Uterus (tissue), 3 donors: ENCODE measurements at regions not wholly inside any gene's neighbourhood (a gene's known extent, or its start where the extent isn't known, plus 50 kb on each side); places are given as distances from the start of the nearest gene placed in this dataset.

Experiments
- DNase-seq, 2 donors: peaks; one replicate each; pipeline ENCODE4 v3.0.0-alpha.2; 2019 to 2020
- H3K27ac ChIP-seq, 2 donors: fragments of 200-600 bp; sonication (generic); 1 replicate in 1 of 2; 2 replicates in 1 of 2; pipeline ENCODE4 v1.5.1; 2016 to 2018
- H3K27me3 ChIP-seq, 2 donors: fragments of 200-600 bp; sonication (generic); one replicate each; pipeline ENCODE4 v1.5.1; 2018 to 2019; ENCODE audit warnings: control low read depth in 1 of 2
- H3K36me3 ChIP-seq, 2 donors: fragments of 200-600 bp; sonication (generic); one replicate each; pipeline ENCODE4 v1.5.1; 2019; ENCODE audit warnings: control low read depth in 1 of 2
- H3K4me1 ChIP-seq, 2 donors: fragments of 200-600 bp; sonication (generic); one replicate each; pipeline ENCODE4 v1.5.1; 2018 to 2019; ENCODE audit warnings: control low read depth in 1 of 2
- H3K4me3 ChIP-seq, 2 donors: fragments of 200-600 bp; sonication (generic); 1 replicate in 1 of 2; 2 replicates in 1 of 2; pipeline ENCODE4 v1.5.1; 2018 to 2019; ENCODE audit warnings: mild to moderate bottlenecking in 1 of 2
- H3K9me3 ChIP-seq, 2 donors: fragments of 200-600 bp; sonication (generic); one replicate each; pipeline ENCODE4 v1.5.1; 2019; ENCODE audit warnings: control low read depth in 1 of 2
- POLR2A ChIP-seq, 2 donors: fragments of 450-650 bp; IDR thresholded peaks; one replicate each; pipeline ENCODE4 v1.6.1; 2016; ENCODE audit warnings: antibody characterized with exemption in 2 of 2, mild to moderate bottlenecking in 1 of 2, moderate library complexity in 1 of 2
- intact Hi-C: fragments of 100-400 bp; cut with DNase I; formaldehyde crosslinking; loops from one replicate; pipeline ENCODE4 v1.15.1; 2023; ENCODE audit warnings: low total_unique reads
- TF ChIP-seq, protein P1 (sequence below), 4 experiments: fragments of 200-600 bp in 2 of 4; fragments of 450-650 bp in 2 of 4; sonication (generic) in 2 of 4; IDR thresholded peaks; one replicate each; pipeline ENCODE4 v1.5.1; 2016 to 2019; ENCODE audit warnings: antibody characterized with exemption in 4 of 4, mild to moderate bottlenecking in 2 of 4, moderate library complexity in 1 of 4
- donor health status: DM: yes; HTN: yes; CAD: no.

DNA sequence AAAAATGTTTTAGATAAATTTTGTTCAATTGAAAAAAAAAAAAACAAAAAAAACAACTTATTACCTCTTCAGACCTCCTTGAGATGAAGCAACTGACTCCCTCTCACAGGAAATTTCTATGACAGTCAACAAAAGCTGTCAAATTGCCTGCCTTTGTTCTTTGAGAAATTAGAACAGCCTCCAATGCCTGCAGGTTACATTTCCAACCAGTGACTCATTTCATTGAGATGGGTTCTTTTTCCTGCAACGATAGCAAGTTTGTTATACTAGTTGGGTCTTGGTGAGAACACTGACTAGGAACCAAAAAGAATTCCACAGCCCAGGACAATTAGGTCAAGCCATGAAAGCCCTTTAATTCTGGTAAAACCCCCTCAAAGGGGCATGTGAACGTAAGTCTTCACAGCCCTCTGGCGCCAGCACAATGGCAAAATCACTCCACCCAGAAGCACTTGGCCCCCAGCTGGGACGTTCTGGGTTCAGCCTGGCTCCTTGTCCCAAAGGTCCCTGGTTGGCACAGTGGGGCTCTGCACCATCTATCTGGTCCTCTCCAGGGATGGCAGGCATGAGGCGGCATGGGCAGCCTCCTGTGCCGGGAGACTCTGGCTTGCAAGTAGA, 87.0 kb downstream of the SPP2 start:
- no peak overlapping the region for H3K27ac ChIP-seq
- no peaks in the 10 kb centered on the region for H3K36me3 ChIP-seq
- no peaks in the 10 kb centered on the region for H3K4me1 ChIP-seq
- no peaks in the 10 kb centered on the region for H3K9me3 ChIP-seq
- intact Hi-C loops, result no loop called here
- no peaks in the 10 kb centered on the region for H3K27me3 ChIP-seq
- no peak for DNase-seq
- TF ChIP-seq POLR2A (IDR thresholded peaks at IDR 0.05), result no peak
- TF ChIP-seq, protein P1, sequence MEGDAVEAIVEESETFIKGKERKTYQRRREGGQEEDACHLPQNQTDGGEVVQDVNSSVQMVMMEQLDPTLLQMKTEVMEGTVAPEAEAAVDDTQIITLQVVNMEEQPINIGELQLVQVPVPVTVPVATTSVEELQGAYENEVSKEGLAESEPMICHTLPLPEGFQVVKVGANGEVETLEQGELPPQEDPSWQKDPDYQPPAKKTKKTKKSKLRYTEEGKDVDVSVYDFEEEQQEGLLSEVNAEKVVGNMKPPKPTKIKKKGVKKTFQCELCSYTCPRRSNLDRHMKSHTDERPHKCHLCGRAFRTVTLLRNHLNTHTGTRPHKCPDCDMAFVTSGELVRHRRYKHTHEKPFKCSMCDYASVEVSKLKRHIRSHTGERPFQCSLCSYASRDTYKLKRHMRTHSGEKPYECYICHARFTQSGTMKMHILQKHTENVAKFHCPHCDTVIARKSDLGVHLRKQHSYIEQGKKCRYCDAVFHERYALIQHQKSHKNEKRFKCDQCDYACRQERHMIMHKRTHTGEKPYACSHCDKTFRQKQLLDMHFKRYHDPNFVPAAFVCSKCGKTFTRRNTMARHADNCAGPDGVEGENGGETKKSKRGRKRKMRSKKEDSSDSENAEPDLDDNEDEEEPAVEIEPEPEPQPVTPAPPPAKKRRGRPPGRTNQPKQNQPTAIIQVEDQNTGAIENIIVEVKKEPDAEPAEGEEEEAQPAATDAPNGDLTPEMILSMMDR (IDR thresholded peaks at IDR 0.05), result no peak
- no peak overlapping the region for H3K4me3 ChIP-seq

DNA sequence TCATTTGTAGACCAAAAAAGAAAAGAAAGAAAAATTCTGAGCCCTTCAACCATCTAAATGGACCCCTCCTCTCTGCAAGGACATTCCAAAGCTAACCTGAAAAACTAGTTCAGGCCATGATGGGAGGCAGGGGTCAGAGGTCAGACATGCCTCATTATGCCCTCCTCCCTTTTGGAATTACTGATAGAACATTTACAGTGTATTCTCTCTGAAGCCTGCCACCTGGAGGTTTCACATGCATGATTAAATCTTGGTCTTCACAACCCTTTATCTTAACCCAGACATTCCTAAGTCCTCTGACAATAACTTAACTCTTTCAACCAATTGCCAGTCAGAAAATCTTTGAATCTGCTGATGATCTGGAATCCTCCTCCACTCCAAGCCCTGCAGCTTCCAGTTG, 86.0 kb downstream of the SPP2 start:
- H3K9me3 ChIP-seq, result no peaks in the 10 kb centered on the region
- H3K27ac ChIP-seq, result no peak overlapping the region
- H3K36me3 ChIP-seq, result no peaks in the 10 kb centered on the region
- no peaks in the 10 kb centered on the region for H3K4me1 ChIP-seq
- no peak for DNase-seq
- intact Hi-C loops, result no loop called here
- H3K27me3 ChIP-seq, result no peaks in the 10 kb centered on the region
- TF ChIP-seq, protein P1 (IDR thresholded peaks at IDR 0.05), result no peak
- no peak for TF ChIP-seq POLR2A (IDR thresholded peaks at IDR 0.05)
- H3K4me3 ChIP-seq, result no peak overlapping the region

DNA sequence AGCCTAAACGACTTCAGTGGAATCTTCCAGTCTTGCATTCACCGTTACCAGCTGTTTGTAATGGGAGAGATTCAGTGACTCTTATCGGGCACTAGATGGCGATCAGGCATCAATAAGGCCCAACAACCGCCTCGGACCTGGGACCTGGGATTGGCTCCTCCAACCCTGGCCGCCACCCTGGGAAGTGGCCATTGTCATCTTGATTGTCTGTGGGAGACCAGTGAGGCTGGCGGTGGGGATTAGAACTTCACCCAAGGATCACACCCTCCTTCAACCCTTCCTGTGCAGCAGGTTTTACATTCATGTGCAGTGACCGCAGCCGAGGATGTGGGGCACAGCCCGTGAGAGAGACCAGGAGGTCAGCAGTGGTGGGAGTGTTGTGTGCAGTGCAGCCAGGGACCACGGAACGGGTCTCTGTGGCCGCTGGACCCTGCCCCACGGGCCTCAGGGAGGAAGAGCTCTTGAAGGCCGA, 85.3 kb downstream of the SPP2 start:
- intact Hi-C loops, result no loop called here
- Histone ChIP-seq H3K36me3 (no peaks in the 10 kb centered on the region), H3K27me3 (no peaks in the 10 kb centered on the region), H3K4me1 (no peaks in the 10 kb centered on the region), H3K9me3 (no peaks in the 10 kb centered on the region), H3K27ac (no peak overlapping the region), H3K4me3 (no peak overlapping the region)
- DNase-seq, result no peak
- TF ChIP-seq, protein P1 (IDR thresholded peaks at IDR 0.05), result peak; percentile 28 to 68 (median 39)
- TF ChIP-seq POLR2A (IDR thresholded peaks at IDR 0.05), result no peak

DNA sequence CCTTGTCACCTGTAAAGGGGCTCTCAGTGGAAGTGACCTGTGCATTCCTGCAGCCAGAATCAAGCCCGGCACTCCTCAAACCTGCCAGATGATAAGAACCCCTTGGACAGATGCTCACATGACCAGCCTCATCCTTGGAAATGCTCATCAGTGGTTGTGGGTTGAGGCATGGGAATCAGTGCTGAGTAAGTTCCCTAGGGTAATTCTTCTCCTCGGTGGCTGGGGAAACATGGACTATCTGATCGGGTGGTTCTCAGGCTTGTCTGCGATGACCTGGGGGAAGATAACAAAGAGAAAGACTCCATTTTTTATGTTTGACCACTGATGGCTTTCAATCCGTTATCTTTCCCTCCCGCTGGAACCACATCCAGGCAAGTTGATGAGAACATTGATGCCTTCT, 84.0 kb downstream of the SPP2 start:
- H3K36me3 ChIP-seq, result no peaks in the 10 kb centered on the region
- no peak for DNase-seq
- no peaks in the 10 kb centered on the region for H3K4me1 ChIP-seq
- no peaks in the 10 kb centered on the region for H3K9me3 ChIP-seq
- no peak overlapping the region for H3K4me3 ChIP-seq
- no peak for TF ChIP-seq POLR2A (IDR thresholded peaks at IDR 0.05)
- TF ChIP-seq, protein P1 (IDR thresholded peaks at IDR 0.05), result no peak
- intact Hi-C loops, result no loop called here
- H3K27ac ChIP-seq, result no peak overlapping the region
- H3K27me3 ChIP-seq, result no peaks in the 10 kb centered on the region

DNA sequence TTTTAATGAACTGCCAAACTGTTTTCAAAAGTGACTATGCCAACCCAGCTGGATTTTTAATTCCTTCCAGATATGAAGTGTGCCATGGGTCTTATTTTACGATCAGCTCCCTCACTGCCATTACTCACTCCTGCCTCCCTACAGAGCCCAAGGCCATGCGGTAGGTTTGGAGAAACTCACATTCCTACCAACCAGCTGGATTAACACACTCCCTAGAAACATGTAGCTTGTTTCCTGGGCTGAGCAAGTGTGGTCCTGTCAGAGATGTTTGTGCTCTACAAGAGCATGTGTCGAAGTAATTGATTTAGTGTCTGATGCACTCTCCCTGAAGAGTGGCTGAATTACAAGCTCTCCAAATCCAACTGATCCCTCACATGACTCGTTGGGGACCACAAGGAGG, 82.5 kb downstream of the SPP2 start:
- TF ChIP-seq, protein P1 (IDR thresholded peaks at IDR 0.05), result no peak
- no peak for TF ChIP-seq POLR2A (IDR thresholded peaks at IDR 0.05)
- no peaks in the 10 kb centered on the region for H3K27me3 ChIP-seq
- intact Hi-C loops, result no loop called here
- H3K27ac ChIP-seq, result no peak overlapping the region
- no peaks in the 10 kb centered on the region for H3K4me1 ChIP-seq
- H3K9me3 ChIP-seq, result no peaks in the 10 kb centered on the region
- no peak overlapping the region for H3K4me3 ChIP-seq
- no peaks in the 10 kb centered on the region for H3K36me3 ChIP-seq
- no peak for DNase-seq
